Body of pancreas (tissue), 4 donors: ENCODE measurements at regions not wholly inside any gene's neighbourhood (a gene's known extent, or its start where the extent isn't known, plus 50 kb on each side); places are given as distances from the start of the nearest gene placed in this dataset.

Experiments used
- ATAC-seq: fragments of 150-250 bp; one replicate; pipeline ENCODE4 v1.9.1; 2016
- DNase-seq, 4 donors: peaks; one replicate each; pipeline ENCODE4 v3.0.0-alpha.2; 2019
- H3K27ac ChIP-seq, 4 donors: fragments of 200-600 bp; sonication (generic); 1 replicate in 3 of 4; 2 replicates in 1 of 4; pipeline versions ENCODE4 v1.5.1 to v1.6.1; 2016 to 2019; ENCODE audit warnings: mild to moderate bottlenecking in 1 of 4, mixed read lengths in 1 of 4, moderate library complexity in 1 of 4
- H3K27me3 ChIP-seq, 2 donors: fragments of 200-600 bp; sonication (generic); one replicate each; pipeline ENCODE4 v1.6.0; 2016; ENCODE audit warnings: mild to moderate bottlenecking in 1 of 2
- H3K36me3 ChIP-seq, 2 donors: fragments of 200-600 bp; sonication (generic); replicated peaks in 1 of 2; 2 replicates each; pipeline ENCODE4 v1.5.1; 2016; ENCODE audit warnings: low read depth in 2 of 2; ENCODE audit not compliant: insufficient read depth in 1 of 2
- H3K4me1 ChIP-seq: fragments of 200-600 bp; sonication (generic); one replicate; pipeline ENCODE4 v1.6.0; 2016
- H3K4me3 ChIP-seq, 2 donors: fragments of 200-600 bp; sonication (generic); 1 replicate in 1 of 2; 2 replicates in 1 of 2; pipeline ENCODE4 v1.5.1; 2016 to 2019
- H3K9me3 ChIP-seq, 3 donors: fragments of 200-600 bp; sonication (generic); 1 replicate in 2 of 3; 2 replicates in 1 of 3; pipeline ENCODE4 v1.5.1; 2016
- POLR2A ChIP-seq, 3 donors: fragments of 450-650 bp; IDR thresholded peaks; one replicate each; pipeline ENCODE4 v1.6.1; 2016; ENCODE audit warnings: antibody characterized with exemption in 3 of 3, mild to moderate bottlenecking in 2 of 3
- WGBS, 2 donors: methylation state at CpG; one replicate each; pipeline ENCODE4 v1.1.5; 2017; 5-methylcytosine and 5-hydroxymethylcytosine counted together
- intact Hi-C: fragments of 100-400 bp; cut with DNase I; formaldehyde crosslinking; loops from one replicate; pipeline ENCODE4 v1.15.1; 2023
- TF ChIP-seq, protein P1 (sequence below), 7 experiments: fragments of 450-650 bp in 4 of 7; fragments of 200-600 bp in 3 of 7; sonication (generic) in 3 of 7; IDR thresholded peaks; one replicate each; pipeline ENCODE4 v1.5.1; 2016 to 2019; ENCODE audit warnings: antibody characterized with exemption in 7 of 7

DNA sequence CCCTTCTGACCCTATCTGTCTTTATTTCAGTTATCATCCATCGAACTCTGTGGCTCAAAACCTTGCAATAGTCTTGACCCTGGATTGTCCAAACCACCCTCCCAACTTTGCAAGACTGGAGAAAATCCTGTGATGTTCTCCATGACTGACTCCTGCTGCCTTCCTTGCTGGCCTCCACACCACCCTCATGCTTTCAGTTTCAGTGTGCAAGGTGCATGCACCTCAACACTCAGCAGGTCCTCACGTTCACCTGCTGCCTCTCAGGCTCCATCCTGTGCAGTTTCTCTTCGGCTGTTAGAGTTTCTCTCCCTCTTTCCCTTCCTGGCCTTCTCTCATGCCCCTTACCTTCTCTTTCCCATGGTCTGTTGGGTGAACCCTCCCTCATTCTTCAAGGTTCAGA lies 59.4 kb upstream of the ASIC2 start:
- 50 to 76% methylated on average over 3 of the region's 3 CpGs for WGBS, 2 donors
- intact Hi-C loops: no loop called here
- no peak for ATAC-seq

DNA sequence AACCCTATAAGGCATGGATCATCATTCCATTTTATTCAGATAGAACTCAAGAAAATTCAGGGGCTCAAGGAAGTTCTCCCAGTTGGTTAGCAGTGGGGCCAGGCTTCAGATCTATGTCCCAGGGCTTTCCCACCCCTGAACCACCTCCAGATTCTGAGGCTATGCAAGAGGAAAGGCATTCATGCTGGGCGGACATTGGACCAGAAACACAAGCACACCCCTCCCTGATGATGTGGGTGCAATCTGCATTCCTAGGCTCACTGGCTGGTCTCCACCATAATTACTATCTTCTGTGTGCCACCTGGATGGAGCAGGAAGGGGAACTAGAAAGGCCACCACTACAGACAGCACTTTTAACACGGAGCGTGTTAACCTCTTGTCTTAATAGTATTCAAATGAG lies 63.2 kb upstream of the ASIC2 start:
- H3K4me3 ChIP-seq: no peak overlapping the region
- H3K36me3 ChIP-seq: no peaks in the 10 kb centered on the region
- intact Hi-C loops: no loop called here
- TF ChIP-seq POLR2A (IDR thresholded peaks at IDR 0.05): no peak
- TF ChIP-seq, protein P1, sequence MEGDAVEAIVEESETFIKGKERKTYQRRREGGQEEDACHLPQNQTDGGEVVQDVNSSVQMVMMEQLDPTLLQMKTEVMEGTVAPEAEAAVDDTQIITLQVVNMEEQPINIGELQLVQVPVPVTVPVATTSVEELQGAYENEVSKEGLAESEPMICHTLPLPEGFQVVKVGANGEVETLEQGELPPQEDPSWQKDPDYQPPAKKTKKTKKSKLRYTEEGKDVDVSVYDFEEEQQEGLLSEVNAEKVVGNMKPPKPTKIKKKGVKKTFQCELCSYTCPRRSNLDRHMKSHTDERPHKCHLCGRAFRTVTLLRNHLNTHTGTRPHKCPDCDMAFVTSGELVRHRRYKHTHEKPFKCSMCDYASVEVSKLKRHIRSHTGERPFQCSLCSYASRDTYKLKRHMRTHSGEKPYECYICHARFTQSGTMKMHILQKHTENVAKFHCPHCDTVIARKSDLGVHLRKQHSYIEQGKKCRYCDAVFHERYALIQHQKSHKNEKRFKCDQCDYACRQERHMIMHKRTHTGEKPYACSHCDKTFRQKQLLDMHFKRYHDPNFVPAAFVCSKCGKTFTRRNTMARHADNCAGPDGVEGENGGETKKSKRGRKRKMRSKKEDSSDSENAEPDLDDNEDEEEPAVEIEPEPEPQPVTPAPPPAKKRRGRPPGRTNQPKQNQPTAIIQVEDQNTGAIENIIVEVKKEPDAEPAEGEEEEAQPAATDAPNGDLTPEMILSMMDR (IDR thresholded peaks at IDR 0.05): no peak
- H3K9me3 ChIP-seq: no peaks in the 10 kb centered on the region
- WGBS, 2 donors: 44 to 79% methylated on average over 1 to 3 of the region's 3 CpGs
- no peaks in the 10 kb centered on the region for H3K4me1 ChIP-seq
- H3K27ac ChIP-seq: no peak overlapping the region
- no peak for ATAC-seq
- no peak for DNase-seq
- no peaks in the 10 kb centered on the region for H3K27me3 ChIP-seq

More for the DNA sequence above, 59.4 kb upstream of the ASIC2 start:
- TF ChIP-seq, protein P1 (IDR thresholded peaks at IDR 0.05): no peak
- no peak for TF ChIP-seq POLR2A (IDR thresholded peaks at IDR 0.05)
- Histone ChIP-seq H3K4me3 (no peak overlapping the region), H3K4me1 (no peaks in the 10 kb centered on the region), H3K27ac (no peak overlapping the region), H3K27me3 (no peaks in the 10 kb centered on the region), H3K36me3 (no peaks in the 10 kb centered on the region), H3K9me3 (no peaks in the 10 kb centered on the region)
- DNase-seq: no peak

DNA sequence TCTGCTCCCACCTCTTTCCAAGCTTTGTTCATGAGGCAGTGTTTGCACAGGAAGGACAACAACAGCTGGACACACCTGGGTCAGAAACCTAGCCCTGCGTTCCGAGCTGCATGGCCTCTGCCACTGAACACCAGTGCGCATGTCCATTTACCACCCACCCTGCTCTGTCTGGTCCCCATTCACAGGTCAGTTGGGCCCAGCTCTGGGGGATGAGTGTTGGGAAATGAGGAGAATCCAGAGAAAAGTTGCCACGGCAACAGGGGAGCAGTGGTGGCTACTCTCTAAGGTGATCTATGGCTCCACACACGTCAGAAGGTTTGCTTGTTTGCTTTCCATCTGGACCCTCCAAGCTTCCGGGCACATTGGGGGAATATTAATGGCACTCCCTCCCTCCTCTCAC lies 70.4 kb upstream of the ASIC2 start:
- H3K27ac ChIP-seq: no peak overlapping the region
- H3K4me3 ChIP-seq: no peak overlapping the region
- H3K4me1 ChIP-seq: no peaks in the 10 kb centered on the region
- WGBS, 2 donors: 48% methylated on average over 6 of the region's 6 CpGs
- intact Hi-C loops: no loop called here
- H3K9me3 ChIP-seq: no peaks in the 10 kb centered on the region
- peaks cover 0 to 4% of the 10 kb centered on the region in 2 donors for H3K27me3 ChIP-seq
- DNase-seq (no peak), ATAC-seq (no peak)
- no peaks in the 10 kb centered on the region for H3K36me3 ChIP-seq
- TF ChIP-seq, protein P1 (IDR thresholded peaks at IDR 0.05): no peak
- no peak for TF ChIP-seq POLR2A (IDR thresholded peaks at IDR 0.05)

DNA sequence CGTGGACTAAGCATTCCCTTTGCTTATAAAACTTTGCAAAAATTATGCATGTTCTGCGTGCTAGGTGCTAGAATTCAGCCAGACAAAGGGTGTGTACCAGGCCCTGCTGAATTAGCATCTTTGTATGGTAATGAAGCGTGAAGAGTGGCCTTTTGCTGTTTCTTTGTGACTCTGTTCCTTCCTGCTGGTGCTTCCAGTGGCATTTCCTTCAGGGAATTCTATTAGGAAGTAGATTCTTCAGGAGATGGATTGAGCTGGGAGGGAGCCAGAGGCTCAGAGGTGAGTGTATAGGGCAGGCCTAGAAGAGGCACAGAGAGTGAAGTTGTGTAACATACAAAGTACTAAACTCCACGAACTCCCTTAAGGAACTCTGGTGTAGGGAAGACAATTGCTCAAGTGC lies 73.9 kb upstream of the ASIC2 start:
- ATAC-seq: no peak

DNA sequence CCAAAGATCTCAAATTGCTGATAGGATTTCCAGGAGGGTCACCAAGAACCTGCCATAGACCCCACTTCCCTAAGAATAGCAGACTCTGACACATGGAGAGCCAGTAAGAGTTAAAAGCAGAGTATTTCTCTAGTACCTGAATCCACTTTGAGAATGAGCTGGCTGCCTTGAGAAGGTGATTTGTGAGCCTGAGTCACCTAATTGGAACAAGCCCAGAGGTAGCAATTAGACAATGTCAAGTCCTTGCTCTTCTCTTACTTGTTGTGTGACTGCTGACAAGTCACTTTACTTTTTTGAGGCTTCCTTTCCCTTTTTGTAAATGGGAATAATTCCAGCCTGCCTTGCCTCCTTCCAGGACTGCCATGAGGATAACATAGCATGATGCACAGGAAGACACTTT lies 76.1 kb upstream of the ASIC2 start:
- Histone ChIP-seq H3K4me3 (no peak overlapping the region), H3K27ac (no peak overlapping the region), H3K27me3 (no peaks in the 10 kb centered on the region), H3K9me3 (no peaks in the 10 kb centered on the region), H3K36me3 (no peaks in the 10 kb centered on the region), H3K4me1 (peaks cover 6% of the 10 kb centered on the region)
- TF ChIP-seq, protein P1 (IDR thresholded peaks at IDR 0.05): no peak
- TF ChIP-seq POLR2A (IDR thresholded peaks at IDR 0.05): no peak
- ATAC-seq: no peak
- intact Hi-C loops: no loop called here
- no peak for DNase-seq

More for the DNA sequence above, 73.9 kb upstream of the ASIC2 start:
- TF ChIP-seq, protein P1 (IDR thresholded peaks at IDR 0.05): no peak
- no peak for TF ChIP-seq POLR2A (IDR thresholded peaks at IDR 0.05)
- H3K36me3 ChIP-seq: no peaks in the 10 kb centered on the region
- H3K9me3 ChIP-seq: no peaks in the 10 kb centered on the region
- peaks cover 0 to 4% of the 10 kb centered on the region in 2 donors for H3K27me3 ChIP-seq
- DNase-seq: no peak
- intact Hi-C loops: no loop called here
- no peak overlapping the region for H3K27ac ChIP-seq
- 55 to 62% methylated on average over 4 of the region's 4 CpGs for WGBS, 2 donors
- H3K4me1 ChIP-seq: peaks cover 6% of the 10 kb centered on the region
- no peak overlapping the region for H3K4me3 ChIP-seq
